ENCODE measurements at regions not wholly inside any gene's neighbourhood (a gene's known extent, or its start where the extent isn't known, plus 50 kb on each side); places are given as distances from the start of the nearest gene placed in this dataset.

DNA sequence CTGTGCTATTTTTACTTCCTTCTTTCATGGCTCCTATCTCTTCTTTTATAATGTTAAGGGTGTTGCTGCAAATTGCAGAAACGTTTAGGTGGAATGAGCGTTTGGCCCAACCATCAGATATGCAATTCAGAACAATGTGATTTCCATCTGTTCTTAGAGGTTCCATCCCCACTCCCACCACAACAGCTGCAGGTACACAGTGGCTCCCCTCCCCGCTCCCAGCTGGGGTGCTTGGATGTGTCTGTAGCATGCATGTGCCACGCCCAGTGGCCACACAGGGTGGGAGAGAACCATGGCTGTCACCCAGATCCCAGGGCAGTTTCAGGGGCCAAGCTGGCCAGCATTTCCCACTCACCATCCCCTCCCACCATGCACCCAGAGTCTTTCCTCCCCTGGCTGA is 62.2 kb downstream of the ACTL7B start (continued):
- no peak for TF ChIP-seq ZSCAN5A (tag by site-specific recombination; IDR thresholded peaks at IDR 0.05)
- no peak for TF ChIP-seq ZNF311 (tag by site-specific recombination; IDR thresholded peaks at IDR 0.05; ENCODE audit: borderline replicate concordance)
- no peak for TF ChIP-seq ZNF26 (tag by site-specific recombination; IDR thresholded peaks at IDR 0.05)
- TF ChIP-seq, protein P1, sequence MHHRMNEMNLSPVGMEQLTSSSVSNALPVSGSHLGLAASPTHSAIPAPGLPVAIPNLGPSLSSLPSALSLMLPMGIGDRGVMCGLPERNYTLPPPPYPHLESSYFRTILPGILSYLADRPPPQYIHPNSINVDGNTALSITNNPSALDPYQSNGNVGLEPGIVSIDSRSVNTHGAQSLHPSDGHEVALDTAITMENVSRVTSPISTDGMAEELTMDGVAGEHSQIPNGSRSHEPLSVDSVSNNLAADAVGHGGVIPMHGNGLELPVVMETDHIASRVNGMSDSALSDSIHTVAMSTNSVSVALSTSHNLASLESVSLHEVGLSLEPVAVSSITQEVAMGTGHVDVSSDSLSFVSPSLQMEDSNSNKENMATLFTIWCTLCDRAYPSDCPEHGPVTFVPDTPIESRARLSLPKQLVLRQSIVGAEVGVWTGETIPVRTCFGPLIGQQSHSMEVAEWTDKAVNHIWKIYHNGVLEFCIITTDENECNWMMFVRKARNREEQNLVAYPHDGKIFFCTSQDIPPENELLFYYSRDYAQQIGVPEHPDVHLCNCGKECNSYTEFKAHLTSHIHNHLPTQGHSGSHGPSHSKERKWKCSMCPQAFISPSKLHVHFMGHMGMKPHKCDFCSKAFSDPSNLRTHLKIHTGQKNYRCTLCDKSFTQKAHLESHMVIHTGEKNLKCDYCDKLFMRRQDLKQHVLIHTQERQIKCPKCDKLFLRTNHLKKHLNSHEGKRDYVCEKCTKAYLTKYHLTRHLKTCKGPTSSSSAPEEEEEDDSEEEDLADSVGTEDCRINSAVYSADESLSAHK (tag by site-specific recombination; IDR thresholded peaks at IDR 0.05), result no peak
- TF ChIP-seq PATZ1 (tag by site-specific recombination; IDR thresholded peaks at IDR 0.05), result no peak
- no peak for TF ChIP-seq ZNF560 (tag by site-specific recombination; IDR thresholded peaks at IDR 0.05; ENCODE audit: borderline replicate concordance)

DNA sequence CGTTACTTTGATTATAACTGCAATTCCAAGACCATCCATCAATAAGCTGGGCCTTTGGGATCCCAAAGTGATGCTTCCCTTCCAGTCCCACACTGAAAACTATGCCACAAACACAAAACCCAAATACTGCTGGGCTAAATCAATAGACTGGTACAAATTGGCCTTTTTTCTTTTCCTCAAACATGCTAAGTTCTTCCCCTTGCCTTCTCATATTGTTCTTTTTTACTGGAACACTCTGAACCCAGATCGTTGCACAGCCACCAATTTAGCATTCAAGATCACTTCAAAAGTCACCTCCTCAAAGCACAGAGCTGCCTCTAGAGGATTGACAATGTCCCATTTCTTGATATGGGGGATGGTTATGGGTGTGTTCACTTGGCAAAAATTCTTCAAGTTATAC is 66.0 kb downstream of the ACTL7B start:
- POLR2A ChIA-PET, result no interaction called here
- no peaks in the 10 kb centered on the region for H3K9me3 ChIP-seq (ENCODE audit: control insufficient read depth, insufficient read depth, low read depth, low read length)
- peaks cover 9% of the 10 kb centered on the region; the same call in 1 of the 2 replicates for H3K4me1 ChIP-seq (ENCODE audit: control insufficient read depth, insufficient read depth, low read length)
- TF ChIP-seq ZNF175 (tag by site-specific recombination; IDR thresholded peaks at IDR 0.05) (no peak), SCRT2 (tag by site-specific recombination; IDR thresholded peaks at IDR 0.05) (no peak), ZNF510 (tag by site-specific recombination; IDR thresholded peaks at IDR 0.05; ENCODE audit: insufficient replicate concordance) (no peak), ZNF174 (tag by site-specific recombination; IDR thresholded peaks at IDR 0.05) (no peak), ZFP41 (tag by site-specific recombination; IDR thresholded peaks at IDR 0.05; ENCODE audit: borderline replicate concordance) (no peak), ZNF777 (tag by site-specific recombination; IDR thresholded peaks at IDR 0.05; ENCODE audit: borderline replicate concordance) (no peak), ZNF266 (tag by site-specific recombination; IDR thresholded peaks at IDR 0.05; ENCODE audit: low read depth) (no peak), ZNF677 (tag by site-specific recombination; IDR thresholded peaks at IDR 0.05) (no peak), ZNF558 (tag by site-specific recombination; IDR thresholded peaks at IDR 0.05) (no peak), PRDM2 (tag by site-specific recombination; IDR thresholded peaks at IDR 0.05; ENCODE audit: borderline replicate concordance) (no peak), GFI1B (tag by site-specific recombination; IDR thresholded peaks at IDR 0.05) (no peak)
- TF ChIP-seq, protein P2, sequence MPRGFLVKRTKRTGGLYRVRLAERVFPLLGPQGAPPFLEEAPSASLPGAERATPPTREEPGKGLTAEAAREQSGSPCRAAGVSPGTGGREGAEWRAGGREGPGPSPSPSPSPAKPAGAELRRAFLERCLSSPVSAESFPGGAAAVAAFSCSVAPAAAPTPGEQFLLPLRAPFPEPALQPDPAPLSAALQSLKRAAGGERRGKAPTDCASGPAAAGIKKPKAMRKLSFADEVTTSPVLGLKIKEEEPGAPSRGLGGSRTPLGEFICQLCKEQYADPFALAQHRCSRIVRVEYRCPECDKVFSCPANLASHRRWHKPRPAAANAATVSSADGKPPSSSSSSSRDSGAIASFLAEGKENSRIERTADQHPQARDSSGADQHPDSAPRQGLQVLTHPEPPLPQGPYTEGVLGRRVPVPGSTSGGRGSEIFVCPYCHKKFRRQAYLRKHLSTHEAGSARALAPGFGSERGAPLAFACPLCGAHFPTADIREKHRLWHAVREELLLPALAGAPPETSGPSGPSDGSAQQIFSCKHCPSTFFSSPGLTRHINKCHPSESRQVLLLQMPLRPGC (tag by site-specific recombination; IDR thresholded peaks at IDR 0.05), result no peak
- CTCF ChIA-PET, result interaction anchor here (0.6 to 0.8 kb wide), 2 partner anchors 12 to 186 kb away, joined by 3 to 4 read pairs; no protein-coding TSS in a partner anchor
- no peaks in the 10 kb centered on the region for H3K36me3 ChIP-seq (ENCODE audit: control insufficient read depth in 2 of 2, insufficient read depth in 1 of 2, low read length in 2 of 2)
- no peak overlapping the region for H3K27ac ChIP-seq (ENCODE audit: extremely low read depth, low read depth, low read length)
- H3K4me3 ChIP-seq (ENCODE audit: low read depth, low read length), result no peak overlapping the region
